OCI-LY7 (cell line): ENCODE measurements at regions not wholly inside any gene's neighbourhood (a gene's known extent, or its start where the extent isn't known, plus 50 kb on each side); places are given as distances from the start of the nearest gene placed in this dataset.

ENCODE experiments used
- EZH2phosphoT487 ChIP-seq: fragments of 200-600 bp; sonication (generic); IDR thresholded peaks from 2 replicates; pipeline ENCODE4 v1.6.1; 2018; ENCODE audit warnings: low read depth, borderline replicate concordance, mild to moderate bottlenecking, mixed run types, antibody characterized with exemption, low read length, moderate library complexity, mixed read lengths
- TF ChIP-seq, protein P1 (sequence below): fragments of 200-600 bp; sonication (generic); conservative IDR thresholded peaks from 2 replicates; pipeline ENCODE4 v1.5.1; 2014; ENCODE audit warnings: mild to moderate bottlenecking, antibody characterized with exemption, low read length, moderate library complexity, mixed read lengths

GRCh38 chr13:50700664-50701305, 142.7 kb downstream of the DLEU7 start:
- TF ChIP-seq, protein P1, sequence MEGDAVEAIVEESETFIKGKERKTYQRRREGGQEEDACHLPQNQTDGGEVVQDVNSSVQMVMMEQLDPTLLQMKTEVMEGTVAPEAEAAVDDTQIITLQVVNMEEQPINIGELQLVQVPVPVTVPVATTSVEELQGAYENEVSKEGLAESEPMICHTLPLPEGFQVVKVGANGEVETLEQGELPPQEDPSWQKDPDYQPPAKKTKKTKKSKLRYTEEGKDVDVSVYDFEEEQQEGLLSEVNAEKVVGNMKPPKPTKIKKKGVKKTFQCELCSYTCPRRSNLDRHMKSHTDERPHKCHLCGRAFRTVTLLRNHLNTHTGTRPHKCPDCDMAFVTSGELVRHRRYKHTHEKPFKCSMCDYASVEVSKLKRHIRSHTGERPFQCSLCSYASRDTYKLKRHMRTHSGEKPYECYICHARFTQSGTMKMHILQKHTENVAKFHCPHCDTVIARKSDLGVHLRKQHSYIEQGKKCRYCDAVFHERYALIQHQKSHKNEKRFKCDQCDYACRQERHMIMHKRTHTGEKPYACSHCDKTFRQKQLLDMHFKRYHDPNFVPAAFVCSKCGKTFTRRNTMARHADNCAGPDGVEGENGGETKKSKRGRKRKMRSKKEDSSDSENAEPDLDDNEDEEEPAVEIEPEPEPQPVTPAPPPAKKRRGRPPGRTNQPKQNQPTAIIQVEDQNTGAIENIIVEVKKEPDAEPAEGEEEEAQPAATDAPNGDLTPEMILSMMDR, result no peak
- no peak for TF ChIP-seq EZH2phosphoT487
